A549 (cell line): ENCODE measurements at regions not wholly inside any gene's neighbourhood (a gene's known extent, or its start where the extent isn't known, plus 50 kb on each side); places are given as distances from the start of the nearest gene placed in this dataset.

Experiments used
- ATAC-seq, 2 experiments: fragments of 200-7000 bp in 1 of 2; fragments of >200 bp in 1 of 2; cut with Nextera tagmentation in 1 of 2; cut with Tn5 transposase in 1 of 2; 3 replicates each; pipeline versions ENCODE4 v1.8.0 to v1.9.1; 2018 to 2020; ENCODE audit warnings: mild to moderate bottlenecking in 1 of 2, moderate library complexity in 1 of 2
- CTCF ChIA-PET: fragments of 300-600 bp; sonication (Branson Sonifier 250); formaldehyde crosslinking; extraction: SDS; loops from one replicate; lab custom pipeline; 2021; ENCODE audit warnings: antibody characterized with exemption, inconsistent platforms; lab: Yijun Ruan, JAX
- POLR2A ChIA-PET: fragments of 350-600 bp; formaldehyde crosslinking; extraction: SDS; loops from one replicate; lab custom pipeline; 2021; ENCODE audit warnings: antibody characterized with exemption, inconsistent platforms; lab: Yijun Ruan, JAX
- DNase-seq, 2 experiments: peaks; one replicate each; pipeline versions ENCODE4 v3.0.0 to v3.0.0-alpha.2; 2011 to 2016; ENCODE audit warnings: low read depth in 1 of 2, low spot score in 1 of 2
- FAIRE-seq: peaks from 2 replicates; lab custom pipeline; 2011; peaks lifted over from hg19 to GRCh38; lab: Jason Lieb, UNC
- H3K27ac ChIP-seq, 2 experiments: fragments of >200 bp; sonication (Bioruptor Twin); formaldehyde crosslinking; 3 replicates each; pipeline ENCODE4 v1.5.1; 2016 to 2017
- H3K4me1 ChIP-seq: fragments of >200 bp; sonication (Bioruptor Twin); formaldehyde crosslinking; 3 replicates; pipeline ENCODE4 v1.6.1; 2016
- H3K4me2 ChIP-seq: fragments of >200 bp; sonication (Bioruptor Twin); formaldehyde crosslinking; 3 replicates; pipeline ENCODE4 v1.6.1; 2016
- H3K4me3 ChIP-seq: fragments of >200 bp; sonication (Bioruptor Twin); formaldehyde crosslinking; 3 replicates; pipeline ENCODE4 v1.5.1; 2016
- H3K9me3 ChIP-seq: fragments of >200 bp; sonication (Bioruptor Twin); formaldehyde crosslinking; 3 replicates; pipeline ENCODE4 v1.6.1; 2016
- BHLHE40 ChIP-seq: IDR thresholded peaks from 2 replicates; pipeline ENCODE4 v1.6.1; 2012; ENCODE audit warnings: low read depth, low read length, inconsistent platforms
- EHF ChIP-seq: fragments of 250-450 bp; sonication (Bioruptor Pico); IDR thresholded peaks from 2 replicates; pipeline ENCODE4 v1.5.0; 2020; ENCODE audit warnings: mild to moderate bottlenecking
- EP300 ChIP-seq, 2 experiments: fragments of >200 bp; sonication (Bioruptor Twin); formaldehyde crosslinking; IDR thresholded peaks; 2 replicates in 1 of 2; 3 replicates in 1 of 2; pipeline ENCODE4 v1.6.1; 2016 to 2017
- FOSB ChIP-seq: fragments of 250-450 bp; sonication (Bioruptor Pico); IDR thresholded peaks from 2 replicates; pipeline ENCODE4 v1.5.0; 2020; ENCODE audit warnings: mild to moderate bottlenecking, moderate library complexity
- FOXS1 ChIP-seq: fragments of 250-450 bp; sonication (Bioruptor Pico); IDR thresholded peaks from 2 replicates; pipeline ENCODE4 v1.5.0; 2020; ENCODE audit warnings: mild to moderate bottlenecking, moderate library complexity
- HES2 ChIP-seq: fragments of >200 bp; sonication (Bioruptor Twin); formaldehyde crosslinking; IDR thresholded peaks from 2 replicates; pipeline ENCODE4 v1.6.1; 2016
- HEYL ChIP-seq: fragments of 250-450 bp; sonication (Bioruptor Pico); IDR thresholded peaks from 2 replicates; pipeline ENCODE4 v1.8.0; 2021; ENCODE audit warnings: mild to moderate bottlenecking, moderate library complexity
- HOXA7 ChIP-seq: fragments of 250-450 bp; sonication (Bioruptor Pico); IDR thresholded peaks from 2 replicates; pipeline ENCODE4 v1.5.0; 2020; ENCODE audit warnings: mild to moderate bottlenecking, moderate library complexity
- HOXB13 ChIP-seq: fragments of 250-450 bp; sonication (Bioruptor Pico); IDR thresholded peaks from 2 replicates; pipeline ENCODE4 v1.5.0; 2020; ENCODE audit warnings: low read depth, mild to moderate bottlenecking, moderate library complexity
- JUN ChIP-seq, 2 experiments: fragments of >200 bp; sonication (Bioruptor Twin); formaldehyde crosslinking; IDR thresholded peaks; 2 replicates in 1 of 2; 3 replicates in 1 of 2; pipeline ENCODE4 v1.6.1; 2016 to 2017
- JUNB ChIP-seq: fragments of >200 bp; sonication (Bioruptor Twin); formaldehyde crosslinking; IDR thresholded peaks from 2 replicates; pipeline ENCODE4 v1.6.1; 2016
- KDM5A ChIP-seq: fragments of 200-600 bp; sonication (generic); IDR thresholded peaks from 2 replicates; pipeline ENCODE4 v1.6.1; 2016; ENCODE audit warnings: antibody characterized with exemption, mild to moderate bottlenecking
- NFE2L2 ChIP-seq: fragments of 150-350 bp; conservative IDR thresholded peaks from 2 replicates; pipeline ENCODE4 v1.6.1; 2014; ENCODE audit warnings: low read length
- POLR2AphosphoS2 ChIP-seq: conservative IDR thresholded peaks from 2 replicates; pipeline ENCODE4 v1.6.1; 2012; ENCODE audit warnings: low read length, improper control_type of control experiment, inconsistent platforms
- RCOR1 ChIP-seq: fragments of 150-350 bp; IDR thresholded peaks from 2 replicates; pipeline ENCODE4 v1.6.1; 2014; ENCODE audit warnings: antibody characterized with exemption, low read length, low read depth
- RNF2 ChIP-seq: fragments of 200-600 bp; sonication (generic); IDR thresholded peaks from 2 replicates; pipeline ENCODE4 v1.6.1; 2016; ENCODE audit warnings: low read depth, mild to moderate bottlenecking, antibody characterized with exemption, moderate library complexity, borderline replicate concordance
- SMC3 ChIP-seq: fragments of >200 bp; sonication (Bioruptor Twin); formaldehyde crosslinking; IDR thresholded peaks from 3 replicates; pipeline ENCODE4 v1.6.1; 2018; ENCODE audit warnings: inconsistent platforms
- SREBF2 ChIP-seq: fragments of 450-650 bp; IDR thresholded peaks from 2 replicates; pipeline ENCODE4 v1.6.1; 2014; ENCODE audit warnings: mild to moderate bottlenecking, moderate library complexity
- TFCP2L1 ChIP-seq: fragments of 250-450 bp; sonication (Bioruptor Pico); IDR thresholded peaks from 2 replicates; pipeline ENCODE4 v1.5.0; 2021; ENCODE audit warnings: mild to moderate bottlenecking
- ZC3H11A ChIP-seq: fragments of 450-650 bp; IDR thresholded peaks from 2 replicates; pipeline ENCODE4 v1.6.1; 2014; ENCODE audit warnings: antibody characterized with exemption, mild to moderate bottlenecking
- WGBS: methylation state at CpG from one replicate; pipeline ENCODE4 v1.1.6; 2017; ENCODE audit errors: missing lambda C conversion rate; 5-methylcytosine and 5-hydroxymethylcytosine counted together
- TF ChIP-seq, protein P1 (sequence below): fragments of 250-450 bp; sonication (Bioruptor Pico); IDR thresholded peaks from 2 replicates; pipeline ENCODE4 v1.5.0; 2021; ENCODE audit warnings: mild to moderate bottlenecking, moderate library complexity, borderline replicate concordance
- TF ChIP-seq, protein P2 (sequence below): IDR thresholded peaks from 2 replicates; pipeline ENCODE4 v1.6.1; 2012; ENCODE audit warnings: low read depth, borderline replicate concordance

- ATAC-seq (no peak), DNase-seq (no peak), FAIRE-seq (no peak)
- Histone ChIP-seq H3K4me1 (no peaks in the 10 kb centered on the region), H3K27ac (no peak overlapping the region), H3K9me3 (no peaks in the 10 kb centered on the region), H3K4me3 (no peak overlapping the region), H3K4me2 (no peak overlapping the region)
- 14% methylated on average over 3 of the region's 3 CpGs for WGBS
- ChIA-PET CTCF (no interaction called here), POLR2A (no interaction called here)
- TF ChIP-seq HOXB13 (CRISPR knock-in tag) (no peak), POLR2AphosphoS2 (no peak), TFCP2L1 (CRISPR knock-in tag) (no peak), EP300 (IDR thresholded peaks at IDR 0.05) (no peak), HEYL (CRISPR knock-in tag) (no peak), FOSB (CRISPR knock-in tag) (no peak), HES2 (no peak), SREBF2 (no peak)
- TF ChIP-seq, protein P1, sequence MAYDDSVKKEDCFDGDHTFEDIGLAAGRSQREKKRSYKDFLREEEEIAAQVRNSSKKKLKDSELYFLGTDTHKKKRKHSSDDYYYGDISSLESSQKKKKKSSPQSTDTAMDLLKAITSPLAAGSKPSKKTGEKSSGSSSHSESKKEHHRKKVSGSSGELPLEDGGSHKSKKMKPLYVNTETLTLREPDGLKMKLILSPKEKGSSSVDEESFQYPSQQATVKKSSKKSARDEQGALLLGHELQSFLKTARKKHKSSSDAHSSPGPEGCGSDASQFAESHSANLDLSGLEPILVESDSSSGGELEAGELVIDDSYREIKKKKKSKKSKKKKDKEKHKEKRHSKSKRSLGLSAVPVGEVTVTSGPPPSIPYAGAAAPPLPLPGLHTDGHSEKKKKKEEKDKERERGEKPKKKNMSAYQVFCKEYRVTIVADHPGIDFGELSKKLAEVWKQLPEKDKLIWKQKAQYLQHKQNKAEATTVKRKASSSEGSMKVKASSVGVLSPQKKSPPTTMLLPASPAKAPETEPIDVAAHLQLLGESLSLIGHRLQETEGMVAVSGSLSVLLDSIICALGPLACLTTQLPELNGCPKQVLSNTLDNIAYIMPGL, result no peak
Measured at GRCh38 chr14:98651037-98651436, 621.0 kb downstream of the BCL11B start.

- TF ChIP-seq JUNB (no peak), BHLHE40 (no peak), RCOR1 (no peak), HOXA7 (no peak), RNF2 (no peak), SMC3 (no peak), POLR2AphosphoS2 (no peak), TFCP2L1 (CRISPR knock-in tag) (no peak), JUN (IDR thresholded peaks at IDR 0.05) (no peak), KDM5A (no peak), ZC3H11A (no peak), EHF (no peak), EP300 (IDR thresholded peaks at IDR 0.05) (no peak), HEYL (CRISPR knock-in tag) (no peak), FOXS1 (CRISPR knock-in tag) (no peak), FOSB (CRISPR knock-in tag) (no peak)
- TF ChIP-seq, protein P2, sequence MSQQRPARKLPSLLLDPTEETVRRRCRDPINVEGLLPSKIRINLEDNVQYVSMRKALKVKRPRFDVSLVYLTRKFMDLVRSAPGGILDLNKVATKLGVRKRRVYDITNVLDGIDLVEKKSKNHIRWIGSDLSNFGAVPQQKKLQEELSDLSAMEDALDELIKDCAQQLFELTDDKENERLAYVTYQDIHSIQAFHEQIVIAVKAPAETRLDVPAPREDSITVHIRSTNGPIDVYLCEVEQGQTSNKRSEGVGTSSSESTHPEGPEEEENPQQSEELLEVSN, result no peak
- Histone ChIP-seq H3K9me3 (no peaks in the 10 kb centered on the region), H3K4me3 (no peak overlapping the region), H3K27ac (no peak overlapping the region), H3K4me1 (no peaks in the 10 kb centered on the region), H3K4me2 (no peak overlapping the region)
- CTCF ChIA-PET, result no interaction called here
- WGBS, result 19% methylated on average over 3 of the region's 4 CpGs
- POLR2A ChIA-PET, result no interaction called here
- ATAC-seq (no peak), DNase-seq (no peak), FAIRE-seq (no peak)
Measured at GRCh38 chr14:98665007-98665406, 607.0 kb downstream of the BCL11B start.

DNA sequence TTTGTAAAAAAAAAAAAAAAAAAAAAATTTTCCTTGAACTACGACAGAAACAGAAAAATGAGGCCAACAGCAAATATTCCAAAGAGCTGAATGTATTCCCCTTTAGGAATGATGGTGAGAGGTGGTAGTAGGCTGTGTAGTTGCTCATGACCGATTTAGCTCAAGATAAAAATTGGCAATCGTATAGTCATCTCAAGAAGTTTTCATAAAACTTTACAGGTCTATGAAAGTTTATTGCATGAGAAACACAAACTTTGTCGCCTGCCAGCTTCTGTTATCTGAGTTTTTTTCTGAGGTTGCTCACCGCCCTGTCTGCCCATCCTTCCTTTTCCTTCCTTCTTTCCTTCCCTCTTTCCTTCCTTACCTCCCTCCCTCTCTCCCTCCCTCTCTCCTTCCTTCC is 605.5 kb downstream of the BCL11B start:
- H3K9me3 ChIP-seq, result no peaks in the 10 kb centered on the region
- H3K4me1 ChIP-seq, result no peaks in the 10 kb centered on the region
- DNase-seq, result no peak
- no peak for FAIRE-seq
- no peak overlapping the region for H3K27ac ChIP-seq
- H3K4me3 ChIP-seq, result no peak overlapping the region
- 6% methylated on average over 5 of the region's 5 CpGs for WGBS
- ChIA-PET CTCF (no interaction called here), POLR2A (no interaction called here)
- TF ChIP-seq NFE2L2, result no peak
- H3K4me2 ChIP-seq, result no peak overlapping the region
- no peak for ATAC-seq
